Activated CD4-positive, alpha-beta T cell treated with anti-CD3 and anti-CD28 coated beads, Interleukin-10, Interleukin-2, amounts not matched to agents 100 ng/mL and 50 ng/mL, durations not matched to agents 16 hours and 8 hours (primary cell): ENCODE measurements at regions not wholly inside any gene's neighbourhood (a gene's known extent, or its start where the extent isn't known, plus 50 kb on each side); places are given as distances from the start of the nearest gene placed in this dataset.
"Not testable (repeated sequence)": the region's sequence is repeated elsewhere in the genome, so short reads cannot be mapped to it uniquely, and the experiment has no call there.

ENCODE experiments used
- DNase-seq: peaks from one replicate; pipeline ENCODE4 v3.0.0-alpha.2; 2020

- DNase-seq: no peak
Observed at GRCh38 chr15:81765816-81766215, 280.0 kb downstream of the MEX3B start.

- DNase-seq: no peak
Observed at GRCh38 chr15:81763304-81763703, 282.5 kb downstream of the MEX3B start.

GRCh38 chr15:81760686-81761085 lies 285.1 kb downstream of the MEX3B start:
- DNase-seq: no peak

DNA sequence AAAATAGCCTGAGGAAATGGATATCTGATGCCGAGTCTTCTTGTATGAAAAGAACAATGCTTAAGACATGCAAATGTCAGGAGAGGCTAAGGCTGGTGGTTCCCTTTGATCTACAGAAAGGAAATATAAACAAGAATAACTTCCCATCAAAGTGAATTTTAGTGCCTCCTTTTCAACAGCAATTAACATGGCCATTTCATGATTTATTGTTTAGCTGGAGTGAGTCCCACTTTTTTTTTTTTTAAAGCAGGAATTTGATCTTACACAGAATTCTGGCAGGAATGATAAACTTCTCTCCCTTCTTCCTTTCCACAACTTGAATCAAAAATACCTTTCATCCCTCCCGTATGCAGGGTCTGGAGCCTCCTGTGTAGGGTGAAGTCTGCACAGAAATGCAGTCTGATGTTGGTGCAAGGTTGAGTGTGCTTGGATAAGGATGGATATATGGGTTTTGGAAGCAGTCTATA lies 287.0 kb downstream of the MEX3B start:
- DNase-seq: no peak

DNA sequence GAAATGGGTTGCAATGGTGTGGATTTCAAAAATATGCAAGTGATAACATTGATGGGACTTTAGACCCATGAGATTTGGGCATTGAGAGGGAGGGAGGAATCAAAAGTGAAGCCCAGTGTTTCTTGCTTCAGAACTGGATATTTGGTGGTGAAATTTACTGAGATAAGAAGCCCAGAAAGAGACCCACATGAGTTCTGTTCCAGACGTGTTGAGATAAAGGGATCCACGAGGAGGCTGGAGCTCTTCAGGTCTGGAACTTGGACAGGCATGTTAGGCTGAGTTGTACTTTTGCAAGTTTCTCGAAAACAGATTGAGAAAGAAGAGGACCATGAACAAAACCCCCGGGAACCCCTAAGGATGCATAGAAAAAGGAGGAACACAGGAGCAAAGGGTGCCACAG lies 290.2 kb downstream of the MEX3B start:
- no peak for DNase-seq

DNA sequence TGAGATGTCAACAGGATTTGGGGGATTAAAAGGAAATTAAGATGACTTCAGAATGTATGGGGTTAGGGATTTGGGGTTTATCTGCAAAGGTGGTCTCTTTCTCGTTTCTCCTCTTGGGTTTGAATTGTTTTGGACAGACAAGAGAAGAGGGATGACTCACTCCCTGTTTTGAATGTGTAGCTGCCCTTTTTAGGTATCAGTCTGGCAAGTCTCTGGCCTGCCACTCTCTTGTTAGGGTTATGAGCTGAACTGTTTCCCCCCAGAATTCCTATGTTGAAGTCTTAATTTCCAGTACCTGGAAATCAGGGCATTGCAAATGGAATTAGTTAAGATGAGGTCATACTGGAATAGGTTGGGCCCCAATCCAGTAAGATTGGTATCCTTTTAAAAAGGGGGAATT lies 291.7 kb downstream of the MEX3B start:
- no peak for DNase-seq

DNA sequence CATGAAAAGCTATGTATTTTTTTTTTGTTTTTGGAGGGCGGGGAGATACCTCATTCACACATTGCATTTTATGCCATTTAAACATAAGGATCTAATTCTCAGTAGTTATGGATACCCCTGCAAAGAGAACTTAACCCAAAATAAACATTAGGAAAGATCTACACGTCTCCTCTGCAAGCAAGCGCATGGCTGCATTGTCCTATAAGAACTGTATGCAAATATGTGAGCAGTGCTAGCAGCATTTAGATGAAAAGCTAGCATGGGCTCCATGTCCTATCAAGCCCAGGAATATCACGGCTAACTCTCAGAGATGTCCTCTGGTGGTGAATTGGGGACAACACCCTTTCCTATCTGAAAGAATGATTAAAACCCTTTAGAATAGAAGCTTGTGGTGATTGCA lies 292.8 kb downstream of the MEX3B start:
- DNase-seq: no peak

DNA sequence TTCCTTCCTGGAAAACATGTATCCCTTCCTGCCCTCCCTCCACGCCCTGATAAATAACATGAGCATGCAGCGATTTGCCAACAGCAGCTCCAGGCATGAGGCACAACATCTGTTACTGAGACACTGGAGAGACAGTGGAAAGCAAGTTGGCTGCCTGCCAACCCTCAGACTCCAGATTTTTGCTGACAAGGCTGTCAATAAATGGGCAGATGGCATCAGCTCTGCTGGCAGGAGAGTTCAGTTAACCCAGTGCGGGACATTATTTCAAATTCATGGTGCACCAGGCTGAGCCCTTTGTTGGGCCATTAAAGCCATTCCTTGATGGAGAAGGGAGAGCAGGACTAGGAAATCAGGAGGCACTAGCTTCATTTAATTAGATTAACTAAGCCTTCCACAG lies 293.3 kb downstream of the MEX3B start:
- no peak for DNase-seq

DNA sequence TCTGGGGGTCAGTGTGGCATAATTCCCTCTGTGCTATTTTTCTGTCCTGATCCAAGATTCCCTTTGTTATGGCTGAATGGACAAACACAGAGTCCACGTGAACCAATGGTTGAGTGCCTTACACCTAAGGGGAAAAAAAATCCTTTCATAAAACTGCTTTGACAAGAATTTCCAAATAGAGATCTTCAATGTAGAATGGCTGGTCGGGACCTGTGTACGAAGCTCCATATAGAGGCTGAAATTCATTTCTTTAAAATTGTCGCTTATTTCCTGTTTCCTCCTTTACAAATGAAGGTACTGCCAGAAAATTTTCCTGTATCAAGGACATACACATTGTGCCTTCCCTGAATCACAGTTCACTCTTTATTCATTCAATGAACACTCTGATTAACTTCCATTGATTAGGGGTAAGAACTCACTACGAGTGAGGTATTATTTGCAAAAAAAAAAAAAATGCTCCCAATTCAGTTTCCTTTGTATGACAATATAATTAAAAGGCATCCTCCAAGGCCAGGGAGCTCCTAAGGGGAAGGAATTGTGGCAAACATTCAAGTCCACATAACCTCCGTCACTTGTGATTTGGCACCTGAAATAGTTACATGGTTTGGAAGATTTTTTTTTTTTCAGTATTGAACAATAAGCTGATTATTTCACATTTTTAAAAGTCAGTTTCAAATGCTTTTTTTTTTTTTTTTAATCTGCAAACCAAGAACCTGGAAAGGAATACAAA lies 293.8 kb downstream of the MEX3B start:
- no peak for DNase-seq

DNA sequence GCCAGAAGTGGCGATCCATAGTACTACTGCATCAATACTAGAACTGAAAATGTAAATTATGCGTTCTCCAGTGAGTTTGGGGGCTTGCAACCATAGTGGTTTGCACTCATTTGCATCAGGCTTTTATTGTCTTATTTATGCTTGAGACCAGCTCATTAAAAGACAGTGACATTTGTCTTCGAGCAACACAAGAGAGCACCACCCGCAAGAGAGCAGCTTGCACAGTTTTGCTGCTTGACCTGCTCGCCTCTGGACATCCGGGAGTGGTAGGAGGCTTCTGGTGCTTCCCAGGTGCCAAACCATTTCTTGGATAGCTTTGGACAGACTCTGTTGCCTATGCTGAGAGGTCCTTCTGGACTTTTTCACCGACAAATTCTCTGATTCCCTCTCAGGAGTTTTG lies 294.6 kb downstream of the MEX3B start:
- DNase-seq: no peak

- no peak for DNase-seq
Observed at GRCh38 chr15:81749716-81750375, 296.0 kb downstream of the MEX3B start.

- DNase-seq: no peak
Observed at GRCh38 chr15:81747482-81747881, 298.3 kb downstream of the MEX3B start.

DNA sequence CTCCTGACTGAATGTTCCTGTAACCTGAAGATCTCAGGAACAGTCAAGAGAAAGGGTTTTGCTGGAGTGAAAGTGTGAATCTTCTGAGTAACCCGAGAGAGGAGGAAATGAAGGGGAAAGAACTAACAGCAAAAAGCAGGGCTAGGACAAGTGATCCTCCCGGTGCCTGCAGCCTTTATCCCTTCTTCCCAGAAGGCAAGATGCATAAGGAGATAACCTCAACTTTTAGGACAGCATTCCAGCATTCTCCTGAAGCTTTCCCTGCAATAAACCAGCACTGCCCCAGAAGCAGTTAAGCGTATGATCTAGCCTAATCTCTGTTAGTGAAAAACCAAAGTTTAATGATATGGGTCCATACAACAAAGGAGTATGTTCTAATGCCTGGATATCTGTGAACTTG lies 298.8 kb downstream of the MEX3B start:
- DNase-seq: no peak

GRCh38 chr15:81744364-81744763 lies 301.5 kb downstream of the MEX3B start:
- DNase-seq: no peak

GRCh38 chr15:81740416-81740815 lies 305.4 kb downstream of the MEX3B start:
- DNase-seq: no peak

DNA sequence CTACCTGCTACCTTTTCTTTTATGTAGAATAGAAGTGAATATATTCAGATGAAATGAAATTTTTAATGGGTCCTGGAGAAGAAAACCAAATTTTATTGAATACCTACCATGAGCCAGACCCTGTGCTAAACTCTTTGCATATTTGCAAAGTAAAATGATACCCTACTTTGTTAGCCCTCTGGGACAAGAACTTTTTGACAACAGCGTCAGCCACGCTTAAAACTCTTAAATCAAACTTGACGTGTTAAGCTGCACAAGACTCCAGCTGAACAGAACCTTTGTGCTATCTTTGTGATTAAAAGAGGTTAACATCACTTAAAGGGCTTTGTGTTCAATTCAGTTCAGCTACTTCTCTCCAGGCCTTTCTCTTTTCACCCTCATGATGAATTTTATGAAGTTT lies 316.5 kb downstream of the MEX3B start:
- no peak for DNase-seq

- DNase-seq: no peak
Observed at GRCh38 chr15:81728726-81729125, 317.1 kb downstream of the MEX3B start.

GRCh38 chr15:81725590-81725989 lies 320.2 kb downstream of the MEX3B start:
- no peak for DNase-seq

DNA sequence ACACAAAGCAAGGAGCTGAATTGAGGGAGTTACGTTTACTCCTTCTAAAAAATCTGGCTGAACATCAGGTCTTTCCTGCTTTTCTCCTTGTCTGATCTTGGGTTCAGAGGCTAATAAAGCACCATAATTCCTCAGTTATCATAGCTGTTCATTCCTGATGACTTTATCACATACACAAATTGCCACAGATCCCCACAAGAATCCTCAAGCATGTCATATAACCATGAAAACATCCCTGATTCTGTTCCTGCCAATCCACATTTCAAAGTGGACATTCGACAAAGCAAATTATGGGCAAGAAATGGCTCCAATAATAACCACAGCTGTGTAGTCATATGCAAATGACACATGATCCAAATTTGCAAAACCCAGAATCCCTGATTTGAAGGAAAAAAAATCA lies 321.3 kb downstream of the MEX3B start:
- DNase-seq: no peak

- DNase-seq: no peak
Observed at GRCh38 chr15:81723701-81724100, 322.1 kb downstream of the MEX3B start.

- no peak for DNase-seq
Observed at GRCh38 chr15:81723113-81723651, 322.6 kb downstream of the MEX3B start.

- not testable (repeated sequence) for DNase-seq
Observed at GRCh38 chr15:81716468-81716867, 329.4 kb downstream of the MEX3B start.

- no peak for DNase-seq
Observed at GRCh38 chr15:81710328-81710727, 335.5 kb downstream of the MEX3B start.

DNA sequence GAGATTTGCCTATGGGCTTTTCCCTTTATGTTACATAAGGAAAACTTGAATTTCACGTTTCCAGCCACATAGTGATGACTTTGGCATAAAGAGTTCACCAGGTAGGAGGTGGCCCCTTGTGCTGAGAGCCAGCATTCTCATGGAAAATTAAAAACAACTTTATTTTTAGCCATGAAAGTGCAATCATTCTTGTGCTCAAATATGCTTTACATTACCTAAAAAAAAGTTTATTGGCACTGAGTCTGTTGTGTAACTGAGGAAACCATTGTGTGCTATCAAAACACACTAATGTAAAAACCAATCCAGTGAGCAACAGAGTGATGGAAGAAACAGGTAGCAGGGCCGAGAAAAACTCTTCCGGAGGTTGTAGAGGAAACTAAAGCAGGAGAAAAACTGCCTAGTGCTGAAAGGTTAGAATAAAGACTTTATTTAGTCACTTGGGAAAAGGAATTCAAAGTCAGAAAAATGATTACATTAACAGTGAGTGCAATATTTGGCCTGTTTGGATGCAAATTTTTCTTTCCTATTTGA lies 332.9 kb upstream of the TMC3 start:
- DNase-seq: not testable (repeated sequence)
